Endodermal cell (in vitro differentiated cells): ENCODE measurements at regions not wholly inside any gene's neighbourhood (a gene's known extent, or its start where the extent isn't known, plus 50 kb on each side); places are given as distances from the start of the nearest gene placed in this dataset.

Experiments used
- DNase-seq: peaks from one replicate; pipeline ENCODE4 v3.0.0-alpha.2; 2017
- H3K27ac ChIP-seq: 2 replicates; pipeline ENCODE4 v1.5.1; 2013; ENCODE audit warnings: mild to moderate bottlenecking, low read depth, low read length, moderate library complexity
- H3K27me3 ChIP-seq: 2 replicates; pipeline ENCODE4 v1.6.1; 2013; ENCODE audit warnings: mild to moderate bottlenecking, low read length, moderate library complexity; ENCODE audit not compliant: insufficient read depth, control insufficient read depth, poor library complexity, severe bottlenecking
- H3K36me3 ChIP-seq: 2 replicates; pipeline ENCODE4 v1.7.0; 2013; ENCODE audit warnings: mild to moderate bottlenecking, low read length, moderate library complexity; ENCODE audit not compliant: control insufficient read depth, insufficient read depth
- H3K4me1 ChIP-seq: one replicate; pipeline ENCODE4 v1.7.0; 2013; ENCODE audit warnings: low read length; ENCODE audit not compliant: control insufficient read depth, insufficient read depth
- H3K4me3 ChIP-seq: 2 replicates; pipeline ENCODE4 v1.5.1; 2013; ENCODE audit warnings: mild to moderate bottlenecking, low read length, moderate library complexity
- H3K9ac ChIP-seq: 2 replicates; pipeline ENCODE4 v1.6.1; 2013; ENCODE audit warnings: mild to moderate bottlenecking, low read length, moderate library complexity; ENCODE audit not compliant: poor library complexity, severe bottlenecking; ENCODE audit errors: extremely low read depth
- H3K9me3 ChIP-seq: 2 replicates; pipeline ENCODE4 v1.6.1; 2013; ENCODE audit warnings: mild to moderate bottlenecking, low read length, moderate library complexity; ENCODE audit not compliant: control insufficient read depth
- H3K27ac Mint-ChIP-seq: 2 replicates; pipeline ENCODE4 v1.8.0; 2020; ENCODE audit warnings: mixed read lengths
- H3K27me3 Mint-ChIP-seq: 2 replicates; pipeline ENCODE4 v1.8.0; 2021; ENCODE audit warnings: mild to moderate bottlenecking, mixed read lengths; ENCODE audit not compliant: insufficient read depth
- H3K36me3 Mint-ChIP-seq: 2 replicates; pipeline ENCODE4 v1.8.0; 2020; ENCODE audit warnings: low read depth, mixed read lengths
- H3K4me1 Mint-ChIP-seq: 2 replicates; pipeline ENCODE4 v1.8.0; 2020; ENCODE audit warnings: mixed read lengths
- H3K4me3 Mint-ChIP-seq: 2 replicates; pipeline ENCODE4 v1.8.0; 2020; ENCODE audit warnings: mild to moderate bottlenecking, moderate library complexity, mixed read lengths
- H3K9me3 Mint-ChIP-seq: 2 replicates; pipeline ENCODE4 v1.8.0; 2020; ENCODE audit warnings: mild to moderate bottlenecking, mixed read lengths
- CTCF ChIP-seq: fragments of 200-600 bp; sonication (generic); conservative IDR thresholded peaks from 2 replicates; pipeline ENCODE4 v1.5.0; 2021; ENCODE audit warnings: antibody characterized with exemption, mild to moderate bottlenecking
- WGBS, 2 experiments: methylation state at CpG; one replicate each; pipeline versions ENCODE4 v1.1.5 to v1.1.7; 2013; ENCODE audit warnings: missing lambda C conversion rate in 2 of 2, mixed read lengths in 1 of 2; ENCODE audit not compliant: insufficient coverage in 1 of 2, insufficient read length in 1 of 2; 5-methylcytosine and 5-hydroxymethylcytosine counted together

GRCh38 chr12:22971247-22971646, 346.3 kb downstream of the ETNK1 start:
- WGBS, 2 experiments = 95% methylated on average over 4 to 6 of the region's 6 CpGs
- Mint-ChIP-seq H3K9me3 (no peaks in the 10 kb centered on the region), H3K36me3 (peaks cover 62% of the 10 kb centered on the region), H3K4me1 (peaks cover 15% of the 10 kb centered on the region), H3K4me3 (no peak overlapping the region), H3K27ac (no peak overlapping the region), H3K27me3 (no peaks in the 10 kb centered on the region)
- Histone ChIP-seq H3K27me3 (no peaks in the 10 kb centered on the region), H3K36me3 (peaks cover 89% of the 10 kb centered on the region), H3K9ac (no peak overlapping the region), H3K4me1 (no peaks in the 10 kb centered on the region), H3K27ac (no peak overlapping the region), H3K9me3 (no peaks in the 10 kb centered on the region), H3K4me3 (no peak overlapping the region)
- no peak for TF ChIP-seq CTCF
- no peak for DNase-seq

- no peak overlapping the region for H3K9ac ChIP-seq
- no peaks in the 10 kb centered on the region for H3K4me1 ChIP-seq
- H3K4me3 Mint-ChIP-seq = no peak overlapping the region
- no peak overlapping the region for H3K27ac ChIP-seq
- WGBS, 2 experiments = 92 to 96% methylated on average over 8 to 10 of the region's 12 CpGs
- H3K36me3 ChIP-seq = peaks cover 89% of the 10 kb centered on the region
- H3K27me3 Mint-ChIP-seq = no peaks in the 10 kb centered on the region
- no peak overlapping the region for H3K27ac Mint-ChIP-seq
- TF ChIP-seq CTCF = no peak
- peaks cover 11% of the 10 kb centered on the region for H3K4me1 Mint-ChIP-seq
- H3K4me3 ChIP-seq = no peak overlapping the region
- peaks cover 62% of the 10 kb centered on the region for H3K36me3 Mint-ChIP-seq
- no peaks in the 10 kb centered on the region for H3K9me3 ChIP-seq
- DNase-seq = no peak
- H3K27me3 ChIP-seq = no peaks in the 10 kb centered on the region
- no peaks in the 10 kb centered on the region for H3K9me3 Mint-ChIP-seq
Observed at GRCh38 chr12:22971701-22972191, 346.8 kb downstream of the ETNK1 start.

- Mint-ChIP-seq H3K4me1 (peaks cover 10% of the 10 kb centered on the region), H3K27ac (peak overlapping the region; percentile 6), H3K9me3 (no peaks in the 10 kb centered on the region), H3K27me3 (no peaks in the 10 kb centered on the region), H3K36me3 (peaks cover 76% of the 10 kb centered on the region), H3K4me3 (no peak overlapping the region)
- H3K36me3 ChIP-seq = peaks cover 83% of the 10 kb centered on the region
- no peak for DNase-seq
- TF ChIP-seq CTCF = no peak
- H3K9me3 ChIP-seq = no peaks in the 10 kb centered on the region
- H3K27ac ChIP-seq = no peak overlapping the region
- H3K9ac ChIP-seq = no peak overlapping the region
- H3K4me1 ChIP-seq = no peaks in the 10 kb centered on the region
- H3K4me3 ChIP-seq = no peak overlapping the region
- no peaks in the 10 kb centered on the region for H3K27me3 ChIP-seq
Observed at GRCh38 chr12:22974865-22975264, 349.9 kb downstream of the ETNK1 start.
